GM19023 (cell line): ENCODE measurements at regions not wholly inside any gene's neighbourhood (a gene's known extent, or its start where the extent isn't known, plus 50 kb on each side); places are given as distances from the start of the nearest gene placed in this dataset.

Source experiments
- ATAC-seq: cut with Tn5 transposase; IDR thresholded peaks from one replicate; pipeline ENCODE4 v1.9.1; 2021; ENCODE audit warnings: mild to moderate bottlenecking, moderate library complexity; ENCODE audit not compliant: unreplicated experiment

GRCh38 chr6:85396159-85396808, 53.6 kb upstream of the NT5E start:
- no peak for ATAC-seq

DNA sequence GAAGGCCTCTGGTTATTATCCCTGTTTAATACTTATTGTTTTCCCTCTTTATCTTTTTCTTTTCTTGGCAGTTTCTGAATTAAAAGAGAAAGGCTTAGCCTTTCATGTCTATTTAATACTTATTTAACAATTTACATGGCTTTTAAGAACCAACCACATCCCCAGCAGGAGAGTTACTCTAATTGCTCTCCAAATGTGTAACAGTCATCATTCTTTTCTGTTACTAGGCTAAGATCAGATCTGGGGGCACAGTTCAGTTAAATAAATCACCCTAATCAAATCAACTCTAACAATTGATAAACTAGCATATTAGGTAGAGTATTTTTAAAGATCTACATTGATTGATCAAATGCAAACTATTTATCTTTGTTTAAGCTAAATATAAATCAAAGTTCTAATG, 54.1 kb upstream of the NT5E start:
- no peak for ATAC-seq

- no peak for ATAC-seq
Observed at GRCh38 chr6:85394853-85395538, 54.9 kb upstream of the NT5E start.

GRCh38 chr6:85394199-85394598, 55.7 kb upstream of the NT5E start:
- no peak for ATAC-seq

GRCh38 chr6:85392379-85392778, 57.5 kb upstream of the NT5E start:
- ATAC-seq = no peak

DNA sequence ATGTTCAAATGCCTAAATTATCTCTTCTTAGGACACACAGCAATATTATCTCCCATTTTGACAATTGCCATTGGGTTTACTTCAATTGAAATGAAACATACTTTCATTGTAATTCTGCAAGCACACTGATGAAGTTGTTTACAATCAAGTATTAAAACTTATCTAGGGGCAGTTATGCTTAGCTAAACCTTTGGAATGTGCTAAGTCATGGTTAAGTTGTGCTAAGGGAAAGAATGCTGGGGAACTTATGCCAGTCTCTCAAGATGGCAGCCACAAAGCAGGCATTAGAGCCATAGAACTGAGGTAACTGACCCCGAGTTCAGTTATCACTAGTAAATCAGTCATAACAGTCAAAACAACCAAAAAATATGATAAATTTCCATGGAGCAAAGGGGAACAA, 59.1 kb upstream of the NT5E start:
- no peak for ATAC-seq

DNA sequence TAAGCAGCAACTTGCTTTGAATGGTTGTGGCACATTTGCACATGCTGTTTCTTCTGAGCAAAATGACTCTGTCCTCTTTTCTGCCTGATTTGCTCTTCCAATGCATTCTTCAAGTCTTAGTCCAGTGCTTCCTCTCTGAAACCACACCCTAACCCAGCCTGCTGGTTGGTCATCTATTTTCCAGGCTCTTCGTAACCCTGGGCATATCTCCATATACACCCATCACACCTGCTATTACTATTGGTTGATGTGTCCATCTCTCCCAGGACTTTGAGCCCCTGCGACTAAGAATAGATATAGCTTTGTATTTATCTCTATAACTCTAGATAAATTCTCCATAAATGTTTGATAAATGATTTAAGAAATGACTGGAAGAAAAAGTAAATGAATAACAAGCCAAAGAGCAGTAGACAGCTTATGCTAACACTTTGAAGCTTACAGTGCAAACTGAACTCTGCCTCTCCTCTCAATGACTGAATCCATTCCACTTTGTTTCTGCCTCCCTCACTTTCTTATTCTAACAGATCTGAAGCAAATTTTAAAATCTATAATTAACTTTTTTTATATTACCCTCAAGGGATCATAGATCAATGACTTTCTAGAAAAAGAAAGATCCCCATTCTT, 59.7 kb upstream of the NT5E start:
- ATAC-seq = no peak

DNA sequence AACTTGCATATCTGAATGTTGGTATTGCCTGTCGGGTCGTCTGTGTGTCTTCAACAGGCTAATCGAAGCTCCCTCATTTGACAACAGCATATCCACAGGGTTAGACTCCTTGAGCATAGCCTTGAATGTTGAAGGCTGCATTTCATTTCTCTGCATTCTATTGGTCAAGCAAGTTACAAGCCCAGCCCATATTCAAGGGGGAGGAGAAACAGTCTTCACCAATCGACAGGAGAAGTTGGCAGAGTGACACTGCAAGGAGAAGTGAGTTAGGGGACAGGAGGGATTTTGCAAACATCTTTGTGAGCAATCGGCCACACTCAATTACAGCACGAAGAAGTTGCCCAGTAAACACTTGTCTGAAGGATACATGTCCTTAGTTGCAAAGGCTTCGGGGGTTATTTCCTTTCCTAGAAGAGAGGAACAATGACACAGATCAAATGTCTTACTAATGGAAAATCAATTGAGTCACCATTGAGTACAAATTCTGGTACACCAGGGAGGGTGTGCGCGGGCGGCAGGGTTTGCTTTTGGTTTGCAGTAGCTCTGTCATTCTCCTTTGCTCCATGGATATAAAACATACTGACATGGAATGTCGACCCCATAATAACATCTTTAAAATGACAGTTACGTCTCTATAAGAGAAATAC, 60.6 kb upstream of the NT5E start:
- ATAC-seq = no peak

DNA sequence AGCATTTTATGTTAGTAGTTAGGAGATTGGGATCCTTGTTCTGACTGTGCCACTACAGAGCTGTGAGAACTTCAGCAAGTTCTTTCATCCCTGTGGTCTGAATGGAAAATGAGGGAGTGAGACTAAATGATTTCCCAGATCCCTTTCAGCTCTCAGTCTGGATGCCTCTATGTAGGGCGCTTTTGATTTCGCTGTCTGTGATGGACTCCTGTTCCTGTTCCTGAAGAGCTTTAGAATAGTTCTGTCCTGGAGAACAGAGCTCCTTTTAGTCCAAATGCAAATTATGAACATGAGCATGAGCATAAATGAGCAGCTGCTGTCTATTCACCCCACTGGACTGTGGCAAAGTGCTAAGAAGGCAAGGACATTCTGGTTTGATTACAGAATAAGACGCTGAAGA, 61.4 kb upstream of the NT5E start:
- no peak for ATAC-seq

DNA sequence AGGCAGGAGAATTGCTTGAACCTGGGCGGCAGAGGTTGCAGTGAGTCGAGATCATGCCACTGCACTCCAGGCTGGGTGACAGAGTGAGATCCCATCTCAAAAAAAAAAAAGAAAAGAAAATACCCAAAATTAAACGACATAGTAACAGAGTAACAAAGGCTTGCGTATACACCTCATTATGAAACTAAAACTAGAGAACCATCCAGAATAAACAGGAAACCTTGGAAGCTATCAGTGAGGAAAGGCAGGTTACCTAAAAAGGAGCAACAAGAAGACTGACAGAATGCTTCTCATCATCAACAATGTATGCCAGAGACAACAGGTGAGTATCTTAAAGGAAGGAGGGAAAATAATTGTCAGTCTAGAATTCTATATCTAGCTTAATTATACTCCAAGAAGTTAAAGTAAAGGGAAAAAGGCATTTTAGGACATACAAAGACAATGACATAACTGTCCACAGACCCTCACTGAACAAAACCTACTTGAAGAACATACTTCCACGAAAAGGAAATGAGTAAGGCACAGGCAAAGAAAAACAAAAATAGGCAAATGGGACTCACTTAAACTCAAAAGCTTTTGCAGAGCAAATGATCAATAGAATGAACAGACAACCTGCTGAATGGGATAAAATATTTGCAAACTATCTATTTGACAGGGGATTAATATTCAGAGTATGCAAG, 64.1 kb upstream of the NT5E start:
- no peak for ATAC-seq

GRCh38 chr6:85383042-85383441, 66.8 kb upstream of the NT5E start:
- ATAC-seq = no peak

GRCh38 chr6:85382541-85382940, 67.3 kb upstream of the NT5E start:
- no peak for ATAC-seq

DNA sequence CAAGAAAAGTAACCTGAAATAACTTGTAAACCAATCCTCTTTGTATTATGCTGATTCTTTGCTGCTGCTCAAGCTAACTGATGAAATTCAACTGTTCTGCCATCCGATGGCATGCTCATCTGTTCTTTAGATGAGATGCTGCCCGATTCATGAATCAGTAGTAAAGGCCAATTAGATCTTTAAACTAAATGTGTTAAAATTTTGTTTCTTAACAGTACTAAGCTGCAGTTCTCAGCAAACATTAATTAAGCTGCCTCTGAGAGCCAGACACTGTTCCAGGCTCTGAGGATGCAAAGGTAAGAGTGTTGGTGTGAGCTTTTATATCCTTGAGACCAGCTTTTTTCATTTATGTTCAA, 77.0 kb upstream of the NT5E start:
- ATAC-seq = no peak

GRCh38 chr6:85372188-85372914, 77.5 kb upstream of the NT5E start:
- no peak for ATAC-seq

DNA sequence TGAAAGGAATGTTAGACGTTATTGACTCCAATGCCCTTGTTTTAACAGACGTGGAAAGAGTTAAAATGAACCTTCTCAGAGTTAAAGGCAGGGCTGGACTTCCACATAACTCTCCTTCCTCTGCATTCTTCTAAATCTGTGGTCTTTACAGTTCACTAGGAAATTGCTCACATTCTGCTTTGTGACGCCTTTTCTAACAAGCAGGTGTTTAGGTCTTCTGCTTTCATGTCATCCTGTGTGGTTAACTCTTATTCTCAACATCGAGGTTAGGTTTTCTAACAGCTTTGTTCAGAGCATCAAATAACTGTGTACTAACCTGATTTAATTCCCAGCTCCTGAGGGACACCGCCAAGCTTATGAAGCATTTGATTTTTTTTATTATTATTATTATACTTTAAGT, 81.3 kb upstream of the NT5E start:
- ATAC-seq = no peak

DNA sequence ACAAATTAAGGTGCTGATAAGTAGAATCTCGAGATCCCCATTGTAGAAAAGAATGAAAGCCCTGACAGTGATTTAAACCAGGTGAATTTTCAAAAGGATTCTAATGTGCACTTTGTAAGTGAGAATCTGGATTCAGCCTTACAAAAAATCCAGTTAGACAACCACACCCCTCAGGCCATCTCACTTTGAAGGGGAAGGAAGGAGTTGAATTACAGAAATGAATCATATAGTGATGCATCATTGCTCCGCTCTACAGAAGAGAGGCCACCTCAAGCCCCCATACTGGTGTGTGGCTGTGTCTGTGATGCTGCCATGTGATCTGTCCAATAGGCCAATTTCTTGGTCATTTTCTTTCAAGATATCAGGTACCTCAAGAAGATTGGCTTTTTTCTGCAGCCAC, 85.5 kb upstream of the NT5E start:
- ATAC-seq = no peak

DNA sequence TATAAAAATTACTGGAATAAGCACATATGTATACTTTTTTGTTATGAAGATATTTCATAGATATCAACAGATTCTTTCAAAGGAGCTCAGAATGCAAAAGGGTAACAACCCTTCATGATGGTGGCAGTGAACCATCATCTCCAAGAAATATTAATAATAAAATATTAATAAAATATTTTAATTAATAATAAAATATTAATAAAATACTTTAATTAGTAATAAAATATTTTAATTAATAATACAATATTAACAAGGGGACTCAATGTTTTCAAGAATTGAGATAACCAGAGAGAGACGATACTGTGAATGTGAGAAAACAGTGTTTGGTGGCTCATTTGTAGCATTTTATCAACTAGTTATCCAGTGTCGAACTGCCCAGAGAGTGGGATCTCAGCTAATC, 86.0 kb upstream of the NT5E start:
- no peak for ATAC-seq

GRCh38 chr6:85362652-85363310, 87.1 kb upstream of the NT5E start:
- ATAC-seq = no peak

DNA sequence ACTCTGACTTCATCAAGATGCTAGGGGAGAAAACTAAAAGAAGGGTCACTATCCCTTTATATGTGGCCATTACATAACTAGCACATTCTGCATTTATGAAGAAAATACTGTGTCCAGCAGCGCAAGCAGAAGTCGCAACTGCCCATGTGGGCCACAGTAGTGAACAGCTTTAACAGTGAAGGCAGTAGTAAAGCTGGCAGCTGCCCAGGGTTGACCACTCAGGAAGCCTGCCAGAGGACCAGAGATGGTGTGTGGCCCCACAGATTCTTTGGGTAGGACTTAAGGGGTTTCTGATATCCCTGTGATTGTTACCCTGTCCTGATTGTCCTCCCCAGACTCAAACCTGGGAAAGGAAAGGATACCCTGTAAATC, 88.3 kb upstream of the NT5E start:
- no peak for ATAC-seq
